Activated T-helper 2 cell treated with anti-CD3 and anti-CD28 coated beads, Interferon-gamma antibody, Interleukin-2, Interleukin-4, amounts not matched to agents 10 μg/mL and 5 μg/mL and 100 μg/mL, durations not matched to agents 14 hours and 24 hours and 36 hours (primary cell): ENCODE measurements at regions not wholly inside any gene's neighbourhood (a gene's known extent, or its start where the extent isn't known, plus 50 kb on each side); places are given as distances from the start of the nearest gene placed in this dataset.
"Not testable (repeated sequence)": the region's sequence is repeated elsewhere in the genome, so short reads cannot be mapped to it uniquely, and the experiment has no call there.

Experiments
- DNase-seq: peaks from one replicate; pipeline ENCODE4 v3.0.0; 2021; ENCODE audit warnings: low spot score
- H3K27ac Mint-ChIP-seq: one replicate; pipeline ENCODE4 v1.8.0; 2021; ENCODE audit warnings: mixed read lengths
- H3K27me3 Mint-ChIP-seq: one replicate; pipeline ENCODE4 v1.8.0; 2021; ENCODE audit warnings: low read depth, mixed read lengths
- H3K36me3 Mint-ChIP-seq: one replicate; pipeline ENCODE4 v1.8.0; 2021; ENCODE audit warnings: low read depth, mixed read lengths
- H3K4me1 Mint-ChIP-seq: one replicate; pipeline ENCODE4 v1.8.0; 2021; ENCODE audit warnings: low read depth, mixed read lengths
- H3K4me3 Mint-ChIP-seq: one replicate; pipeline ENCODE4 v1.8.0; 2021; ENCODE audit warnings: low read depth, mild to moderate bottlenecking, moderate library complexity, mixed read lengths
- H3K9me3 Mint-ChIP-seq: one replicate; pipeline ENCODE4 v1.8.0; 2021; ENCODE audit warnings: mixed read lengths
- intact Hi-C: fragments of 100-400 bp; cut with micrococcal nuclease; formaldehyde crosslinking; loops from one replicate; pipeline ENCODE4 v1.15.1; 2023

DNA sequence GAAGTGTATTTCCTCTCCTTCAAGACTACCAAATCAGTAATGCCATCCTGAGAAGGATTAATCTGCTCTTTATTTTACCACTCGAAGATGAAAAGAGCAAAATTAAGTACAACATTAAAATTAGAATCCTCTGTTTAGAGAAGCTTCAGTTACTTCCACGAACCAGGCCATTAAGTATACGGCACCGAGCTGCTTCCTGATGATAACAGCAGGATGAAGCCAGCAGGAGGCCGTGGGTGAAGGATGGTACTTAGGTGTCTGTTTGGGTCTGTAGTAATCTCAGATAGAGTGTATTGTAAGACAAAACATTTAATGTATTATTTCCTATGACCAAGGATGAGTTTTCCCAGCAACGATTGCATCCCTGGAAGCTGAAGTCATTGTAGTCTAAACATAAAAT is 362.8 kb downstream of the SFMBT2 start:
- H3K27ac Mint-ChIP-seq = no peak overlapping the region
- H3K4me1 Mint-ChIP-seq = peaks cover 20% of the 10 kb centered on the region
- peaks cover 3% of the 10 kb centered on the region for H3K36me3 Mint-ChIP-seq
- peaks cover 6% of the 10 kb centered on the region for H3K27me3 Mint-ChIP-seq
- intact Hi-C loops = no loop called here
- DNase-seq = no peak
- H3K9me3 Mint-ChIP-seq = peaks cover 10% of the 10 kb centered on the region
- H3K4me3 Mint-ChIP-seq = no peak overlapping the region

DNA sequence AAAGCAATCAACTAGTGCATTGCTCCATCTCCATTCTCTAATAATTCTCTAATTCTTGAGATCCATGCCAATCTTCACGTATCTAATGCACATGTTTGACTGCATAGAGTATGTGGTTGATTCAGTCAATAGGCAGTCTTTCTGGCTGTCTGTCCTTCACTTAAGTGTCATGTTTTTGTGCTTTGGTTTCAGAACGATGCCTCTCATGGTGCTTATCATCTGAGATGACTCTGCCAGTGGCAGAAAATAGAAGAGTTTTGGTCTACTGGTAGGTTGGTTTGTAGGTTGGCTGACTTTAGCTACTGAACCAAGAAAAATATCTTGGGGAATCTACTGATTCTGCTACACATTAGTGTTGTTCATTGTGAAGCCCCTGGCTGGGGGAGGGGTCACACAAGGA is 364.2 kb downstream of the SFMBT2 start:
- H3K27me3 Mint-ChIP-seq = peaks cover 9% of the 10 kb centered on the region
- no peak overlapping the region for H3K27ac Mint-ChIP-seq
- H3K4me1 Mint-ChIP-seq = peaks cover 20% of the 10 kb centered on the region
- no peak overlapping the region for H3K4me3 Mint-ChIP-seq
- H3K9me3 Mint-ChIP-seq = peaks cover 10% of the 10 kb centered on the region
- peaks cover 3% of the 10 kb centered on the region for H3K36me3 Mint-ChIP-seq
- intact Hi-C loops = no loop called here
- DNase-seq = no peak

DNA sequence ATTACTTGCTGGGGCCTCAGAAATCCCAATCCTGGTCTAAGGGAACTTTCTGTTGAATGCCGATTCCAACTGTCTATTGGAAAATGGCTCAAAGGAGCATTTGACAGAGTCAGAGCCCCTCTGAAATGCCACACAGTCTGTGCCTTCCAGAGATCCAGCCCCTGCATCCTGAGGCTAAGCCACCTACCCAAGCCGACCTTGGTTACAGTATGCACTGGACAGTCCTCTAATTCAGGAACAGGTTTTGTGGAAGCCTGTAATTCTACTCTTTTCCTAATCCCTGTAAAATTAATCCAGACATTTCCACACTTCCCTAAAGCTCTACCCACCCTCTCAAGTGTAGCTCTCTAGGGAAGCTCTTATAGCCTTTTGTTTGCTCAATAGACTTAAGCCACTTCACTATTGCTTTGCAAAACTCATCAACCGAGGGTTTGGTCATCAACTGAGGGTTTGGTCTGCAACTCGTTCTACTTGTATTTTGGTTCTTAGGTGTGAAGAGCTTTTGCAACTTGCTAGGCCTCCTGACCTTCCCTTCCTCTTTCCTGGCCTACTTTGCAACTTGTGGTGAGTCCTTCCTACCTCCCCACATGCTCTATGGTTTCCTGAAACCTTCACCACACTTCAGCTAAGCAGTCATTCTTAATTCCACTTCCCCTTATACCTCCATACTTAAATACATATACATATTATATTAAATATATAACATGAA is 364.8 kb downstream of the SFMBT2 start:
- no peak for DNase-seq
- peaks cover 10% of the 10 kb centered on the region for H3K9me3 Mint-ChIP-seq
- intact Hi-C loops = no loop called here
- H3K4me1 Mint-ChIP-seq = peaks cover 20% of the 10 kb centered on the region
- no peak overlapping the region for H3K4me3 Mint-ChIP-seq
- H3K27ac Mint-ChIP-seq = peak overlapping the region; percentile 14
- peaks cover 3% of the 10 kb centered on the region for H3K36me3 Mint-ChIP-seq
- peaks cover 8% of the 10 kb centered on the region for H3K27me3 Mint-ChIP-seq

DNA sequence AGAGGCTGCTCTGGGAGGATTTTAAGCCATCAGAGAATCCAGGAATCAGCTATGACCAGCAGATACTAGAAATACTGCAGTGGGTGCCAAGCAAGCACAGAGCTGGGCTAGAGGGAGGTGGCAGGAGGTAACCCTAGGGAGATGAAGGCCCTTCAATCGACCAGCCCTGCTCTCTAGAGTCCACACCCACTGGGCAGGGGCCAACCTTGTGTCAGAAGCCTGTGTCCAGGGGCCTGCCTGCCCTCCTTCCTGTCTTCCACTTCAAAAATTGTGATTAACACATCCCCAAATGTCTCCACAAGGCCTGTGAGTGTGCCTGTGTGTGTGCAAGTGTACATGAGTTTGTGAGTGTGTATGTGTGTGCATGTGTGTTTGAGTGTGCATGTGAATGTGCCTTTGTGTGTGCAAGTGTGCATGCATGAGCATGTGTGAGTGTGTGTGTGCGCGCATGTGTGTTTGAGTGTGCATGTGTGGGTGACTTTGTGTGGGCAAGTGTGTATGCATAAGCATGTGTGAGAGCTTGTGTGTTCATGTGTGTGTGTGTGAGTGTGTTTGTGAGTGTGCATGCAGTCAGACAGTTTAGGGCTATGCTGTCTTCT is 367.7 kb downstream of the SFMBT2 start:
- Mint-ChIP-seq H3K4me3 (no peak overlapping the region), H3K4me1 (peaks cover 23% of the 10 kb centered on the region), H3K27me3 (peaks cover 21% of the 10 kb centered on the region), H3K36me3 (no peaks in the 10 kb centered on the region), H3K27ac (no peak overlapping the region), H3K9me3 (peaks cover 5% of the 10 kb centered on the region)
- intact Hi-C loops = no loop called here
- no peak for DNase-seq

DNA sequence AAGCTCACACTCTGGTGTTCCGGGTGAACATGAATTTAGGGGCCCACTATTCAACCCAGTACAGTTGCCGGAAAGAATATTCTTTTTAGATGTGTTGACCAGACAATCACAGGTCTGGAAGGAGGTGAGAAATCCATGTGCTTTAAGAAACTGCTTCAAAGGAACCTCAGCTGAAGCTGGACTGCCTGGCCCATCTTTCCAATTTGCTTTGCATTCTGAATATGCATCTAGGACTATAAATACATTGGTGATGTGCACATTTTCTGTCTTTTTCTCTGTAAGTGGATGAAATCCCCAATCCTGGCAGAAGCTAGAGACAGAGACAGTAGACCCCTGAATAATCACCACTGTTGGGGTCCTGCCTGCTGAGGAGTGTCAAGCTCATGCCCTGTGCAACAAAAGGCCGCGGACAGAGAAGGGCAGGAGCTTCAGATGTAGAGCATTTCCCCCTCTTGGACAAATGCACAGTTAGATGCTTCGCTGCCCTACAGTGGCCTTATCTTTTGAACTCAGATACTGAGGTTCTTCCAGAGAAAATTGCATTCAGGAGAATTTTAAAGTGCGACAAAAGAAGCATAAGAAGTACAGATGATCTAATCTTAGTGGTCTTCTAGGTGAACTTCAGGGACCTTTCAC is 368.3 kb downstream of the SFMBT2 start:
- DNase-seq = no peak
- intact Hi-C loops = no loop called here
- peaks cover 26% of the 10 kb centered on the region for H3K4me1 Mint-ChIP-seq
- peaks cover 2% of the 10 kb centered on the region for H3K9me3 Mint-ChIP-seq
- H3K36me3 Mint-ChIP-seq = no peaks in the 10 kb centered on the region
- no peak overlapping the region for H3K4me3 Mint-ChIP-seq
- peaks cover 21% of the 10 kb centered on the region for H3K27me3 Mint-ChIP-seq
- H3K27ac Mint-ChIP-seq = no peak overlapping the region

DNA sequence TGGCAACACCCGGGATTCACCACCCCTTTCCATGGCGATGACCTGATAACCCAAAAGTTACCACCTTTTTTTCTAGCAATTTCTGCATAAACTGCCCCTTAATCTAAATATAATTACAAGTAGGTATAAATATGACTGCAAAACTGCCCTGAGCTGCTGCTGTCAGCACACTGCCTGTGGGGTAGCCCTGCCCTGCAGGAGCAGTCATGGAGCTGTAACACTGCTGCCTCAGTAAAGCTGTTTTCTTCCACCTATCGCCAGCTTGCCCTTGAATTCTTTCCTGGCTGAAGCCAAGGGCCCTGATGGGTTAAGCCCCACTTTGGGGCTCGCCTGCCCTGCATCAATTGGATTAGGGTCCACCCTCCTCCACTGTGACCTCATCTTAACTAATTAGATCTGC is 368.8 kb downstream of the SFMBT2 start:
- Mint-ChIP-seq H3K4me3 (no peak overlapping the region), H3K27me3 (peaks cover 21% of the 10 kb centered on the region), H3K9me3 (no peaks in the 10 kb centered on the region), H3K4me1 (peaks cover 25% of the 10 kb centered on the region), H3K36me3 (no peaks in the 10 kb centered on the region), H3K27ac (no peak overlapping the region)
- no peak for DNase-seq
- intact Hi-C loops = no loop called here

DNA sequence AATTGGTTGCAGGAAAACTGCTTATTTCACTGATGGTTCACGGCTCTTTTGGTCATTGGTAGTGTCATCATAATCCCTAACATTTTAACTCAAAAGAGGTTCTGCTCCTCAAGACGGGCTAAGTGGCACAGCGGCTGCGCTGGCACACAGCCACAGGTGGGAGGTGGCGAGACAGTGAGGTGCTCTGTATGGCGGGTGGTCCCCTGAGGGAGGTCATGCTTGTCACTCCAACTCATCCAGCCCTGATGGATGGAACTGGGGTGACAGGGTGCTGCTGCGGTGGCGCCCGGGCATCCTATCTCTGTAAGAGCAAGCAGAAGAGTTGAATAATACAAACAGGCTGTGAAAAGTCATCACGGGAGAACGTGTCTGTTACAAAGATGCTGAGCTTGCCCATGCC is 370.2 kb downstream of the SFMBT2 start:
- intact Hi-C loops = no loop called here
- no peak overlapping the region for H3K27ac Mint-ChIP-seq
- no peaks in the 10 kb centered on the region for H3K36me3 Mint-ChIP-seq
- H3K4me3 Mint-ChIP-seq = no peak overlapping the region
- H3K4me1 Mint-ChIP-seq = peaks cover 13% of the 10 kb centered on the region
- peaks cover 21% of the 10 kb centered on the region for H3K27me3 Mint-ChIP-seq
- no peaks in the 10 kb centered on the region for H3K9me3 Mint-ChIP-seq
- DNase-seq = no peak

DNA sequence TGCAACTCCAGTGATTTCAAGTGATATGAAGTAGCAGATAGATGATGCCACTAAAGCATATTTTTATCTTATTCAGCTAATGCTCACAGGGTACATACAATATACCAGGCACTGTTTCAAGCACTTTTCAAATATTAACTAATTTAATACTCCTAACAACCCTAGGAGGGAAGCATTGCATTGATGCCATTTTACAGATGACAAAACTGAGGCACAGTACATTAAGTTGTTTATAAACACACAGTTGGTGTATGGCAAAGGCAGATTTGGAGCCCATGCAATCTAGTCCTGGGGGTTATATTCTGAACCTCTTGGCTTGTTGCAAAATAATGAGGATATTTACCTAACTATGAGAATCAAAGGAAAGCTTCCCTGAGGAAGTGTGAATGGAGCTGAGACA is 371.0 kb downstream of the SFMBT2 start:
- intact Hi-C loops = loop anchor here (10.0 kb wide), 1 partner anchor 115 kb away; no protein-coding TSS in a partner anchor
- peaks cover 13% of the 10 kb centered on the region for H3K4me1 Mint-ChIP-seq
- peaks cover 3% of the 10 kb centered on the region for H3K9me3 Mint-ChIP-seq

DNA sequence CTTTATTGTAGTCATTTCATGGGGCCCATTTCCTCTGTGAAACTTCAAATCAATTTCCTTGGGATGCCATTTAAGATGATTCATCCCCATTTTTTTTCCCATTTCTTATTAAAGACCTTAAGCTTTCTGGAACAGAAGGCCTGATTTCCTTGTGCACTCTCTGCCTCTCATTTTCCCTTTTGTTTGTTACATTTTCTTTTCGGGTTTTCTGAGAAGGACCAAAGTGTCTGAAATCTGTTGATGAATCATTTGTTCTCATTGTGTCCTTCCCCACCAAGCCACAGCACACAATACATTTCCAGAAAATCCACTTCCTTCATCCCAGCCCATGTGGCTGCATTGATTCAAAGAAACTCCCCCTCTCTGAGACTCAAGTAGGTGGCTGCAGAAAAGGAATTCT is 372.4 kb downstream of the SFMBT2 start:
- Mint-ChIP-seq H3K27me3 (peaks cover 21% of the 10 kb centered on the region), H3K27ac (no peak overlapping the region), H3K9me3 (peaks cover 15% of the 10 kb centered on the region), H3K4me1 (peaks cover 15% of the 10 kb centered on the region), H3K4me3 (no peak overlapping the region), H3K36me3 (no peaks in the 10 kb centered on the region)
- no peak for DNase-seq
- intact Hi-C loops = loop anchor here (10.0 kb wide), 1 partner anchor 114 kb away; no protein-coding TSS in a partner anchor

More for the DNA sequence above, 371.0 kb downstream of the SFMBT2 start:
- no peak overlapping the region for H3K4me3 Mint-ChIP-seq
- no peak for DNase-seq
- H3K27me3 Mint-ChIP-seq = peaks cover 21% of the 10 kb centered on the region
- no peaks in the 10 kb centered on the region for H3K36me3 Mint-ChIP-seq
- H3K27ac Mint-ChIP-seq = no peak overlapping the region

DNA sequence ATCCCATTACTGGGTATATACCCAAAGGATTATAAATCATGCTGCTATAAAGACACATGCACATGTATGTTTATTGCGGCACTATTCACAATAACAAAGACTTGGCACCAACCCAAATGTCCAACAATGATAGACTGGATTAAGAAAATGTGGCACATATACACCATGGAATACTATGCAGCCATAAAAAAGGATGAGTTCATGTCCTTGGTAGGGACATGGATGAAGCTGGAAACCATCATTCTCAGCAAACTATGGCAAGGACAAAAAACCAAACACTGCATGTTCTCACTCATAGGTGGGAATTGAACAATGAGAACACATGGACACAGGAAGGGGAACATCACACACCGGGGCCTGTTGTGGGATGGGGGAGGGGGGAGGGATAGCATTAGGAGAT is 373.4 kb downstream of the SFMBT2 start:
- peaks cover 21% of the 10 kb centered on the region for H3K27me3 Mint-ChIP-seq
- intact Hi-C loops = loop anchor here (10.0 kb wide), 1 partner anchor 113 kb away; no protein-coding TSS in a partner anchor
- H3K4me1 Mint-ChIP-seq = peaks cover 21% of the 10 kb centered on the region

DNA sequence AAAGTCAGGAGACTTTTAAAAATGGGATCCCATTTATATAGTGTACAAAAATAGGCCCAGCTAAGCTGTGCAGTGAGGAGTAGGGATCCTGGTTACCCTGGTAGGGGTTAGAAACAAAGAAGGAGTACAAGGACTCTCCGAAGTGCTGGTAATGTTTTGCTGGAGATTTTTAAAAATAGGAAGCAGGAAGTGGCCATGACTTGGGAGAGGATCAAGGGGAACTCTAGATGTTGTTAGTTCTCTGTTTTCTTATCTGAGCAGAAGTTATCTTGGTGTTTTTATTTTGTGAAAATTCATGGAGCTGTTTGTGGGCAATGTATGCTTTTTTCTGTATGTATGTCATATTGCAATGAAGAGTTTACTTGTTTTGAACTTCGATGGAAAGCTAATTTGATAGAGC is 373.9 kb downstream of the SFMBT2 start:
- intact Hi-C loops = loop anchor here (10.0 kb wide), 1 partner anchor 112 kb away; no protein-coding TSS in a partner anchor
- no peaks in the 10 kb centered on the region for H3K36me3 Mint-ChIP-seq
- H3K27ac Mint-ChIP-seq = no peak overlapping the region
- peaks cover 22% of the 10 kb centered on the region for H3K4me1 Mint-ChIP-seq
- H3K27me3 Mint-ChIP-seq = peaks cover 18% of the 10 kb centered on the region
- no peak for DNase-seq
- no peak overlapping the region for H3K4me3 Mint-ChIP-seq
- peaks cover 18% of the 10 kb centered on the region for H3K9me3 Mint-ChIP-seq

More for the DNA sequence above, 373.4 kb downstream of the SFMBT2 start:
- not testable (repeated sequence) for H3K36me3 Mint-ChIP-seq, H3K27ac Mint-ChIP-seq, H3K4me3 Mint-ChIP-seq, DNase-seq
- peaks cover 18% of the 10 kb centered on the region for H3K9me3 Mint-ChIP-seq

DNA sequence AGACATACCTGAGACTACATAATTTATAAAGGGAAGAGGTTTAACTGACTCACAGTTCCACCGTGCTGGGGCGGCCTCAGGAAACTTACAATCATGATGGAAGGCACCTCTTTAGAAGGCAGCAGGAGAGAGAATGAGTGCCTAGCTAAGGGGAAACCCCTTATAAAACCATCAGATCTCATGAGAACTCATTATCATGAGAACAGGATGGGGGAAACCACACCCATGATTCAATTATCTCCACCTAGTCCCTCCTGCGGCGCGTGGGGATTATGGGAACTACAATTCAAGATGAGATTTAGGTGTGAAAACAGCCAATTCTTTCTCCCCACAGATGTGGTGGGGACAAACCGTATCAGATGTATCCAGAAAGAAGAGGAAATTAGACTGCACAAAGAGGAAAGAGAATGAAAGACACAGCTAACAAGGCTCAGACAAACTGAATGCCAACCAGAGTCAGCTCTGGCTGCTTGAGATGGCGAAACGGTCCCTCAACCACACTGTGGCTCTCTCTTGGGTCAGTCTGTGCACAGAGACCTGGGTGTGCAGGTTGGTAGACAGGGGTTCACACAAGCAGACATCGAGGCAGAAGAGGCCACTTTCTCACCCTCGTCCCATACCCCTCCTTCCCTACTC is 375.6 kb downstream of the SFMBT2 start:
- Mint-ChIP-seq H3K9me3 (peaks cover 22% of the 10 kb centered on the region), H3K4me3 (no peak overlapping the region), H3K4me1 (peaks cover 22% of the 10 kb centered on the region), H3K36me3 (peaks cover 3% of the 10 kb centered on the region), H3K27me3 (peaks cover 13% of the 10 kb centered on the region), H3K27ac (no peak overlapping the region)
- DNase-seq = no peak
- intact Hi-C loops = loop anchor here (10.0 kb wide), 1 partner anchor 110 kb away; no protein-coding TSS in a partner anchor
